ENCODE measurements at regions not wholly inside any gene's neighbourhood (a gene's known extent, or its start where the extent isn't known, plus 50 kb on each side); places are given as distances from the start of the nearest gene placed in this dataset.

DNA sequence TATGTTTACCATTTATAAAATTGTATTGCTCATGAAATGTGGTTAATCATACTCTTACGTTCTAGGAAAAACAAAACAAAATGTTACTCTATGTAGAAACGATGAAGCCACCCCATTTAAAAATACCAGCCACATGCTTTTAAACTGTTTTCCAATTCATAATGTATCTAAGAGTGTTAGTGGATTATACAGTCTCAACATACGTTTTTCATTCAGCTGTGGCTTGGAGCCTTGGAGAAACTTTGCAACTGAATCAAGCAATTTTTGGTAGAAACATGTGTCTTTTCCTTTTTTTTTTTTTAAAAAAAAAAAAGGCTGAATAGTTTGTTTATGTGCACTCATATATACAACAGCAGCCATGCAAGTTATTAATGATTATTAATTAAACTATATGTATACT is 378.0 kb upstream of the SEMA3D start:
- no peak for DNase-seq

DNA sequence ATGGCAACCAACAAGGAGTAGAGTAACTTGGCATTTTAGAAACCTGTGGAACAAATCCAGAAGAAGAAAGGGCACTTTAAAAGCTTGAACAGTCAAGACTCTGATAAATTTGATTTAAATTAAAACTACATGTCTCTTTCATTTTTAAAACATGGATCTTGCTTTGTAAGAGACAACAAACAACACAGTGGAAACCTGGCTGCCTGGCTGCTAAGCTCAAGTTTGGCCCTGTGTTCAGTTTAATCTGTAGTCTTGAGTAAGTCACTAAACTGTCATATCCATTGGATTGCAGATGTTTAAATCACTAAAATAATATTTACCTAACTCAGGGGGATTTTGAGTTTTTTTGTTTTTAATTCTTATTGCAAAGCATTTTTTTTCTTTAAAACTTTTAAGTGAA is 374.9 kb upstream of the SEMA3D start:
- no peak for DNase-seq

DNA sequence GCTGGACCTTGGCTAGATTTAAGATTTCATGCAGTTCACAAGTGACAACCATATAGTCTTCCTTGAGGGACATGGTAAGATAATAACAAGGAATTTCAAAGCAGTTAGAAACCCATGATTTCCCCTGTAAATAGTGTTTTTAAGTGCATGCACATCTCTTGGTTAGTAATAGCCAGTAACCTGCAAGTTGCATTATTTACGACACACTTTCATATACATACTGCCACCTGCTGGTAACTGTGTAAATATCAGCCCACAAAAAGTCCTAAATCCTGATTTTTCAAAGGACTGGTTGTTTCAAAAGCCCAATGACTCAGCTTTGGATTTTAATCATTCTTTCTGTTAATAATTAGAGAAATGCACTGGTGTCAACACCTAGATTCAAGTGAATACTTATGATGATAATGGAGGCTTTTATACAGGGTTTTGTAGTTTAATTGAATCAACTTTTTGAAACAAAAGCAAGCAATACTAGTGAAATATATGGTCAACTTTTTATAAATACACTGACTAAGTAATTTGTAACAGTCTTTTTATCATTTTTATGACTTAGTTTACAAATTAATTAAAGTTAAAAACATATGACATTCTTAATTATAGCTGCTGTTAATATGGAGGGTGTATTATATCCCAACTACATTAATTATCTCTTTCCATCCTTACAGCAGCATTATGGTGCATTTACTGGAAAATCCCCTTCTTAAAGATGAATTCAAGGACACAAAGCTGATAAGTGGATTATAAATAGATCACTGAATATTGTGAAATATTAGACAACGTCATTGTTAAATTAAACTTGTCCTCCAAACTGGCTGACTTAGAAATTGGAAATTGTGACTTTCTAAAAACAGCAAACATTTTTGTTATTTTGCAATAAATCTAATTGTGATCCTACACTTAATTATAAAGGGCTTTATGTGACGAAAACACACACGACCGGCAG is 367.7 kb upstream of the SEMA3D start:
- DNase-seq: no peak

DNA sequence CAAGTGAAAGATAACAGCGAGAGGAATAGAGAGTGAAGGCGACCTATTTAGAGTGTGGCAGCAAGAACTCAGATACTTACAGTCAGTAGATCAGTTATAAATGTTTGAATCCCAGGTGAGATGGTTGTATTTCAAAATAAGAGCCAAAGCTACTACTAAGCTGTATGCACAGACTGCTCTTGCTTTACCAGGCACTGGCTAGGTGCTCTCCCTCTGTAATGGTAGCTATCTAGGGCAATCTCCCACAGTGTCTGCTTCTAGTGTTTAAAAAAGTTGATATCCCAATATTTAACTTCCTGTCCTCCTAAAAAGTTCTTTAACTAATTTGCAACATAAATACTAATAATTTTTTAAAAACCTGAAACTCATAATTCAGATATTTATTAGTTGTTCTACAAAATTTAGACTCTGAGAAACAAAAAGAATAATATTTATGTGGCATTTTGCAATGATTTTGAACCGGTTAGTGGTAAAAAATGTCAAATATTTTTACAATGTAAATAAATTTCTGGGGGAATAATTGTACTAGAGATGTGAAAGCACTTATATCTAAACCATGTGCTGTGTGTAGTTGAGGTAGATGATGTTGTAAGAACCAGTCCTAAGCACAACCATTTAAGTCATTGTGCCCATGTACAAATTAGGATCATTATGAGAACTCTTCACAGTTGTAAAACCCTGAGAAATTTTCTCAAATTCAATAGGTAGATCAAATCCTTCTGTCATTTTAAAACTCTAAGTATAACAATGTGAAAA is 349.3 kb upstream of the SEMA3D start:
- no peak for DNase-seq

DNA sequence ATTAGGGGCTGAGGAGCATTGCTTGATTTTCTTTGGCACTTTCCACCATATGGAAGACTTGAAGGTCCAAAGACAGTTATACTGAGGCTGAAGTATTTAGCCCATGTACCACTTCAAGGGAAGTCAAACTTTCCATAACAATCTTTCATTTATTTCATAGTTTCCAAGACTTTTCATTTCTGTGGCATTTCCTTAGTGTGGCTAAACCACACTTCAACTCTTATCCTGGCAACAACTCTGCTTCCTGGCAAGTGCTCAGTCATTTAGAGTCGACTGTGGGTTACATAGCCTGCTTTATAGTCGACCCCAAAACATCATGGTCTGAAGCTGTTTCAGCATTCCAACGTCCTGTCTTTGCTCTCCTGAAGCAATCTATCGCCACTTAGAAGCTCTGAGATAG is 343.0 kb upstream of the SEMA3D start:
- DNase-seq: no peak

DNA sequence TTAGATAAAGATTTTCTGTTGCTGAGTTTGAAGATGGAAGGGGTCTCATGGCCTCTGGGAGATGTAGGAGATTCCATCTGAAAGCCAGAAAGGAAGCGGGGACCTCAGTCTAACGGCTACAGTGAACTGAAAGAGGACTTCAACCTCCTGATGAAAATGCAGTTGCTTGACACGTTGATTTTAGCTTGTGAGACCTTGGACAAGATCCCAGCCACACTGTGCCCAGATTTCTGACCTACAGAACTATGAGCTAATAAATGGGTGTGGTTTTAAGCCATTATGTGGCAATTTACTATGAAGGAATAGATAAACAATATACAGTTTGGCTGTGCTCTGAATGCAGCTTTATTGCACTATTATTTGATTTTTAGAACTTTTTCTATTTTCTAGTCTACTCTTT is 342.3 kb upstream of the SEMA3D start:
- DNase-seq: no peak

DNA sequence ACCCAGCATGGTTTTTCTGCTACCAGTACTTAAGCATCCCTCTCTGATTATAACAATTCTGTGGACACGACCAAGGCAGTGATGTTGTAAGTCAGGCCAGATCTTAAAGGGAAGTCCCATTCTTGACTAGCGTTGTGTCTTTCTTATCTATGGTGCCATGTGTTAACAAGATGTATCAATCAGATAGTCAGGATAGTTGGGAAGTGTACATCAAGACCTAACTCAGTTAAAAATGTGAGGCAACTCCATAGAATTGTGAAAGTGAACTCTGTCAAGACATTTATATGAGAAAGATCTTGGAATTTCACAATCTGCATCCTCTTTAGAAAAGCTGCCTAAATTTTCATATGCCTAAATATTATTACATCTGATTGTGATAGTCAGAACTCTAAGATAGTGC is 341.7 kb upstream of the SEMA3D start:
- DNase-seq: no peak

DNA sequence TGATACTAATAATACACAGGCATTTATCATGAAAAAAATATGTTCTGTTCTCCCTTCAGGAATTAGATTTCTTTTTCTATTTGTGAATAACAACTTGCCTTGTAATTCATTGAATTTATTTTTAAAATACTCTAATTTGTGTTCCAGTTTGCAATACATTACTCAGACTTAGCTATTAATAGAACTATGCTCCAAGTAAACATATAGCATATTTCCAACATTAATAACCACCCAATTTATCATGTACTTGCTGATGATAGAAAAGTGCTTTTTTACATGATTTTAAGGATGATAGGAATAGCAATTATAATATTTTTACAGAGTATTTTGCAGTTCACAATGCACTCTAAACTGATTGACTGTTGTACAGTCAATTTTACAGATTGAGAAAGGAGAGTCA is 338.8 kb upstream of the SEMA3D start:
- DNase-seq: no peak

DNA sequence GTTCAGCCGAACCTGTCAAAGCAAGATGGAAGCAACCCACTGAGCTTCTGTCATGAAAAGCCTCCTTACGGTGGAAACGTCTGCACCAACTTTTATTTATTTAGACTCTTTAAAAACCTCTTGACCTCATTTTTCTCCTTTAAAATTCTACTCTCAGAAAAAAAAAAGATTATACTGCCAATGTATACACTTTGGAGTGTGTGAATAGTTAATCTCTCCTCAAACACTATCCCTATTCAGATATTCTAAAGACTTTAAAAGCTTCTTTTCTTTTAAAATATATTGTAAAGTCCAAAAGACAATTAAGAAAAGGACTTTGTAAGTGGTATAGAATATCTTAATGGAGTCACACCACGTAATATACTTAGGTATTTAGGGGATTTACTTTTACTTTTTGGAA is 335.2 kb upstream of the SEMA3D start:
- DNase-seq: no peak

DNA sequence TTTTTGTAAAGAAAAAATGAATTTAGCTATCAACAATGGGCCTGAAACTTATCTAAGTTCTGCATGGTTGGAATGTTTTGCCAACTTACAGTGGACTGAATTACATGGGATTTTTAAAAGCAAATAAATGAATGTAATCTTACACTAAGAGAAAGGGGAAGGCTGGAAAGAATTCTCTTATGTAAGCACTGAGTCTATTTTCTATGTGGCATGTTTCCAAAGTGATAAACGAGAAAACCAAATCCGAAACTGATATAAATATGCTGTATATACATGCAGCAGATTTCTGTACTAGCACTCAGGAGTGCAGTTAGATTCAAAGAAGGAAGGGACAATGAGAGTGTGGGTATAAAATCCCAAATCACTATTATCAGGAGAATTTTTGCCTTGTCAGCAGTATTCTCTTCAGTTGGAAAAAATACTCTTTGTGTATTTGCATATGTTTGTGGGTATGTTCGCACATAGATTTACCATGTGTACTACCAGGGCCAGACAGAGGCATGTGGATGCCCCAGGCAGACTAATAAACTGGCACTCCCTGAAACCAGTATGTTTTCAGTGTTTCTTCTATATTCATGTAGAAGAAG is 334.3 kb upstream of the SEMA3D start:
- DNase-seq: no peak

DNA sequence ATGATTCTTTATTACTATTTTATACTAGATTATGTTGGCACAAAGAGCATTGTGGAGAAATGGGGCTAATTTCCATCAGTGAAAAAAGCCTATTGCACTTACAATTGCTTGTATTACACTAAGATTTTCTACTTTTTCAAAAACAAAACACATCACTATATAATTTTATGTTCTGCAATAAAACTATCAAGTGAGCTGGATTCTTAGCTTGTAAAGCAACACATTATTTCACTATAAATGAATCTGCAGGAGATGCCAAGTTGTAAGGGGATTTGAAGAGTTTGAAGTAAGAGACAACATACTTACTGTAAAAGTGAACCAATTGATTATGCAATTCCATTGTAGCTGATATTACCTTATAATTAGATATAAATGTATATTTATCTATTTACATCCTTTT is 333.3 kb upstream of the SEMA3D start:
- DNase-seq: no peak

DNA sequence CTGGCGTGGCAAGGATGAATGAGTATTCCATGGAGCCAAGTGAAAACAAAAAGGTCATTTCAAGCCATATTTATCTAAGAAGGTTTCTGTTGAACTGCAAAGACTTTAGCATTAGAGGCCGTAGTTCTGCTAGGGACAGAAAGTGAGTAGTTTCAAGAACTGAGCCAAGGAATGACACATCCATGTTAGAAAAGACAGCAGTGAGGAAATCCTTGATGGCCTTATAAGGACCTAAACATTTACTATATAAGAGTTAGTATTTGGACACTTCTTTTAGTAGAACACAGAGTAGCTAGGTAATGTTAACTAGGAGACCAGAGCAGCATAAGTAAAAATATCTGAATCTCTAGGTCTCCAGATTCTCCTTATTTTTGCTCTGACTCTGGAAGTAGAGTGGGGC is 329.8 kb upstream of the SEMA3D start:
- DNase-seq: no peak

DNA sequence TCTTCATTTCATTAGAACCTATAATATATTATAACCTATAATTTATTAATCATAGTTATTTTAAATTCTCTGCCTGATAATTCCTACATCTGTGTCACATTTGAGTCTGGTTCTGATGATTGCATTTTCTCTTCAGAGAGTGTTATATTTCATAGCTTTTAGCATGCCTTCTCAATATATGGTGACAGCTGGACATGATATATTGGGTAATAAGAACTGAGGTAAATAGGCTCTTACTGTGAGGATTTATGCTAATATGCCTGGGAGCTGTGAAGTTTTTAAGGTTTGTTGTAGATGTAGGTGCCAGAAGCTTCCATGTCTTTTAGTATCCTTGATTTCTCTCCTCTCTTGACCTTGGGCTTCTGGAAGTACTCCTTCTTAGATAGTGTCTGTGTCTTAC is 325.9 kb upstream of the SEMA3D start:
- no peak for DNase-seq

DNA sequence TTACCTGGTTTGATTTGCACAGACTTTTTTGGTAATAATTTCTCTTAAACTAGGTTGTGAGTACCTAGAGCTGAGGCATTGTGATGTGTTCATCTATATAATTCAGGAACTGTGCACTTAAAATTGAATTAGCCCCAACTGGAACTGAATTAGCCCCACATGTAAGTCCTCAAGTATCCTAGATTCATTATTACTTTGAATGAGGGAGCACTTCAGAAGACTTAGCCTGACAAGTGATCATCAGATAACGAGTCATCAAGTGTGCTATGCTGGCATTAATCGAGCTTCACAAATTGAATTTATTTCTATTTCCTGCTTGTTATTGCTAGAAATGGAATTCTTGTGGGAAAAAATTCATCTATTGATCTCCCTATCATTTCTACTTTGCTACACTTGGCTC is 323.4 kb upstream of the SEMA3D start:
- no peak for DNase-seq

DNA sequence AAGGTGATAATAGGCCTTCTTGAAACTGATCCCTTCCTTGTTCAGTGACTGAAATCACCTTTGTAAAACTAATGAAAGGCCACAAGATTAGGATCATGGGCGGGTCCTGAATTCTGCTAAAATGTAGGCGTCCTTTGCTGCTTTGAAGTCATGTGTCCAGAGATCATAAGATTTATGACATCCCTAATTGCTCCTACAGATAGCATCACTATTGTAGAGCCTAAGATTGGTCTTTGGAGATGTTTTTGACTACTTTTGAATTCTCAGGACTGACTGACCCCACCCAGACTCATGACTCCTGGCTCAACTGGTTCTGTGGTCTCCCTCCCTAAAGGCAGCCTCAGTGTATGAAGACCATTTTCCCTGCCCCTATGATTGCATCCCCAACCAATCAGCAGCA is 322.6 kb upstream of the SEMA3D start:
- DNase-seq: no peak

DNA sequence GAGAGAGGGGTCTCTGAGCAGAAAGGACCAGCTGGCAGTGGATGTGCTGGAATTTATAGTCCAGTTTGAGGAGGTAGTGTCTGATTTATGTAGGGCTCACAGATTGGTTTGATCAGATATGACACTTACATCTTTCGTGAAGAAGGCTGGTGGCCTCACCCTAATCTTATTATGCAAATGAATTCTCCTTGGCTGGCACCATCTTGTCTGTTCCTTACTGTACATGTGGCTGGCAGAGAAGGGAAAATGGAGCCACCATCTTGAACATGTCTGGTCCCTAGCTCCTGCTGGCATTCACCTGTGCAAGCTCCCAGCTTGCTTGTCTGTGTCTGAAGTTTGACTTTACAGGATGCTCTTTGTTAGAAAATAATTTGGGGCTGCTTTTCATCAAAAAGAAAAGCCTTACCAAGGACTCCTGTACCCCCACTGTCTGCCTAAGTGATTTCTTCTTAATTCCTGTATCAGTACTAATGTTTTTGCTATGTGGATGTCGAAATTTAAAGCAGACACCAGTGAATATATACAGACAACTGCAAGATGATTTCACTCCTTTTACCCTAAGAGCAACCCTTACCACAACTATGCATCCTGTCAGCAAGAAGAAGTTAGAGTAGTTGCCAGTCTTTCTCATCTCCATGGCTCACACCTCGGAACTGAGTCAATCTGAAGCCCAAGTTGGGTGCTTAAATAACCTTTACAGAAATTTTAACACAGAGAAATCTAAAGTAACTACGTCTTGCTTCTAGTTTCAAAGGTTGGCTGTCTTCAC is 322.0 kb upstream of the SEMA3D start:
- DNase-seq: no peak

DNA sequence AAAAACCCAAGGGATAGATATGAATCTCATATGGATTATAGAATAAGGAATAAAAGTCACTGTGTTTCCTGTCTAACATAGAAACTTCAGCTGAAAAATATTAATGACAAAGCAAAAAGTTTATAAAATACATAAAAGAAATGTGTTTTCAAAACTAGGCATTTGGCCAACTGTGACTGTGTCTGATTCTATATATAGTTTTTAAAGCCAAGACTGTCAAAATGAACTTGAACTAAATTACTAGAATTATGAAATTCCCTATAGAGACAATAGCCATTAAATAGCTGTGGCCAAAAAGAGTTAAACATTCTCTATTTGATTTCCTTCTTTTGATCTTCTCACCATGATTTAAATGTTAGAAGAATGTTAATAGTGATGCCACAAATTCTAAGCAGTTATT is 311.2 kb upstream of the SEMA3D start:
- DNase-seq: no peak

DNA sequence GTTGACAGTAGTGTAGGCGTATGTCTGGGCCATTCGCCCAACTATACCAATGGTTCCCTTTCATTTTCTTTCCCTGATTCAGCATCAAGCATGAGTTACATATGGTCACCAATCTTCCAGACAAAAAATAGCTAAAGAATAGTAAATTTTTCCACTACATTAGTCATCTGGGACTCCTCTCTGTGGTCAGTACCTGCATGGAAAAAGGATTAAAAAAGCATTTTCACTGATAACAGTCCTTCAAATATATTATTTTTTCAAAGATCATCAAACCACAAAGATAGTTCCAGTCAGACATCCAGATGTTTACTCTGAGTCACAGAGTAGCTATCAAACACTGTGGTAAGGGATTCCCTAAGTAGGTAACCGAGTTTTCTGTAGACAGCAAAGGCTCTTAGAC is 302.6 kb upstream of the SEMA3D start:
- no peak for DNase-seq

DNA sequence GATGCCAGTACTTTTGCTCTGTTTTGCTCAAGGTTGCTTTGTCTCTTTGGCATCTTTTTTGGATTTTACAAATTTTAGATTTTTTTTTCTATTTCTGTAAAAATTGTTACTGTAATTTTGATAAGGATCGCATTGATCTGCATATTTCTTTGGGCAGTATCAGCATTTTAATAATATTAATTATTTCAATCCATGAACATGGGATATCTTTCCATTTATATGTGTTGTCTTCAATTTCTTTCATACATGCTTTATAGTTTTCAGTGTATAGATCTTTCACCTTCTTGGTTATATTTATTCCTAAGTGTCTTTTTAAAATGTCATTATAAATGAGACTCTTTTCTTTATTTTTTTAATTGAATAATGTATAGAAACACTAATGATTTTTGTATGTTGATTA is 301.6 kb upstream of the SEMA3D start:
- no peak for DNase-seq

DNA sequence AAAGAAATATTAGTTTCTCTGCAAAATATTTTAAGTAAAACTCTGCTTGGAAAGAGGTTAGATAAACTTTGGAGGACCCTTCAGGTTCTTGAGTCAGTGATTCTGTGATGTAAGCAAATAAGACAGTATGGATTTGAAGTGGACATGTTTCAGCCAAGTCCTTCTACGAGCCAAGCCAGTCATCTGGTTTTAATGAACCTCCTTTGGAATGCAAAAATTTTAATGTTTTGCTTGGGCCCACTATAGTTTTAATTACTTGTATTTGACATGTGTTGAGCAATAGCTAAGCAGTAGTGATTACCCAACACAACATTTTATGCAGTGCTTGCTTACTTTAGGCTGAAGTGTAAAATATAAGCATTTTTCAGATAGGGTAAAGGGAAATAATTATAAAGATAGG is 296.3 kb upstream of the SEMA3D start:
- no peak for DNase-seq

DNA sequence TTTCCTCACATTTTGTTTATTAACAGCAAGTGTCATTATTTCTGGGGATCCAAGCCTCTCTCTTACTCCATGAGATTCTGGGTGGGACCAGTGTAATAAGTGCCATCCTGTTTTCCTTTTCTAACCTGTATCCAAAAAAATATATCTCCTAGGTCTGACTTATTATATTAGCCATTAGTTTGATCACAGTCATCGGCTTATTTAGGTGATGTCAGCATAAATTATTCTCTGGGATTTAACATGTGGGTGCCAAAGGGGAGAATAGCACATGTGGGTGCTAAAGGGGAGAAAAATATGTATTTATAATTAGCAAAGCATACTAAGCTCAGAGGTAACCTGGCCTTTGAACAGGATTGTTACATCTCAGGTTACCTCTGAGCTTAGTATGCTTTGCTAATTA is 293.8 kb upstream of the SEMA3D start:
- no peak for DNase-seq

DNA sequence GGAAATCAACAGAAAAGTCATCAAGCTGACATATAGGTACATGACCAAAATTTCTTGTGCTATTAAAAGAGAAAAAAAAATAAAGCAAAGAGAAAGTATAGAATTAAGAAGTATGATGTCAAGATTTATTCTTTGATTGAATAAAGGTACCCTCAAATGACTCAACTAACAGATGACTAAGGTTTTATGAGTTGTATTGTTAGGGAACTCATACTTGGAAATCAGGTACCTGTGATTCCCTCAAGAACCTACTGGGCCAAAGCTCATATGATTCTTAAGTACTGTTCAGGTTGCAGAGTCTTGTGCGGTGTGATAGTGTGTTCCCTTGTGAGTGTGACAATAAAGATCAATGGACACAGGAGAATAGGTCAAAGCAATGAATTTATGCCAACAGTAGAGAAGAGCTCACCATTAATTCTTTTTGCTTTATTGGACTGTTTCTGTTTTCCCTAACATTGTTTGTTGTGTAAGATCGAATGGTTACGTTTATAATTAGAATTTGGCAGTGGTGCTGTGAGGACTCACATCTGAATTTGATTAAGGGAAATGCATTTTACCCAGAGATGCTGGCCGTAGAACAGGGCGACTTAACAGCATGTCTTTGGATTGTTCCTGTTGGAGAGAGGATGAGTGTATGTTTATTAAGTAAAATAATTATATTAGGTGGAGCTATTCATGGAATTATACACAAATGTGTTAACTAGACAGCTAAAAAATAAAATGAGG is 293.2 kb upstream of the SEMA3D start:
- no peak for DNase-seq

DNA sequence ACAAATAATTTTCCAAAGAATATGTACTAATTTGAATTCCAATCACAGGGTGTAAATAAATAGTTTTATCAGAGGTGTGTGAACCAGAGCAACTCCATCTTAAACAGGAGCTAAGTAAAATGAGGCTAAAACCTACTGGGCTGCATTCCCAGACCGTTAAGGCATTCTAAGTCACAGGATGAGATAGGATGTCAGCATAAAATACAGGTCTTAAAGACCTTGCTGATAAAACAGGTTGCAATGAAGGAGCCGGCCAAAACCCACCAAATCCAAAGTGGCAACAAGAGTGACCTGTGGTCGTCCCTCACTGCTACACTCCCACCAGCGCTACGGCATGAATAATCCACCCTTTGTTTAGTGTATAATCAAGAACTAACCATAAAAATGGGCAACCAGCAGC is 291.7 kb upstream of the SEMA3D start:
- no peak for DNase-seq
